Upper lobe of left lung (tissue), 6 donors: ENCODE measurements at regions not wholly inside any gene's neighbourhood (a gene's known extent, or its start where the extent isn't known, plus 50 kb on each side); places are given as distances from the start of the nearest gene placed in this dataset.
A peak's percentile ranks its signal among the peaks of the same experiment; 100 is the strongest.

Experiments
- ATAC-seq, 2 donors: fragments of 200-7000 bp; cut with Tn5 transposase; one replicate each; pipeline ENCODE4 v1.9.1; 2022; ENCODE audit warnings: mild to moderate bottlenecking in 2 of 2, moderate library complexity in 2 of 2; ENCODE audit not compliant: low FRiP score in 2 of 2
- DNase-seq, 2 donors: peaks; one replicate each; pipeline ENCODE4 v3.0.0-alpha.2; 2019 to 2020
- H3K27ac ChIP-seq, 4 donors: fragments of 200-600 bp; sonication (generic); one replicate each; pipeline ENCODE4 v1.5.1; 2016 to 2019
- H3K27me3 ChIP-seq, 4 donors: fragments of 200-600 bp; sonication (generic); one replicate each; pipeline ENCODE4 v1.5.1; 2017 to 2019
- H3K36me3 ChIP-seq, 4 donors: fragments of 200-600 bp; sonication (generic); one replicate each; pipeline ENCODE4 v1.5.1; 2016 to 2019
- H3K4me1 ChIP-seq, 4 donors: fragments of 200-600 bp; sonication (generic); one replicate each; pipeline ENCODE4 v1.5.1; 2018 to 2019
- H3K4me3 ChIP-seq, 4 donors: fragments of 200-600 bp; sonication (generic); one replicate each; pipeline ENCODE4 v1.5.1; 2017 to 2019; ENCODE audit warnings: mild to moderate bottlenecking in 2 of 4, moderate library complexity in 1 of 4
- H3K9me3 ChIP-seq, 4 donors: fragments of 200-600 bp; sonication (generic); one replicate each; pipeline ENCODE4 v1.5.1; 2018 to 2019
- CTCF ChIP-seq, 6 experiments: fragments of 450-650 bp in 4 of 6; fragments of 200-600 bp in 2 of 6; sonication (generic) in 2 of 6; IDR thresholded peaks; one replicate each; pipeline ENCODE4 v1.5.1; 2016 to 2019; ENCODE audit warnings: antibody characterized with exemption in 6 of 6
- EP300 ChIP-seq, 4 donors: sonication (generic); formaldehyde crosslinking; IDR thresholded peaks; one replicate each; pipeline ENCODE4 v1.5.1; 2017; ENCODE audit warnings: antibody characterized with exemption in 4 of 4, control low read depth in 2 of 4
- POLR2A ChIP-seq, 4 donors: fragments of 450-650 bp; IDR thresholded peaks; one replicate each; pipeline ENCODE4 v1.5.1; 2016 to 2017; ENCODE audit warnings: antibody characterized with exemption in 4 of 4, mild to moderate bottlenecking in 2 of 4
- POLR2AphosphoS5 ChIP-seq, 2 donors: sonication (generic); formaldehyde crosslinking; IDR thresholded peaks; one replicate each; pipeline ENCODE4 v1.5.1; 2017; ENCODE audit warnings: antibody characterized with exemption in 2 of 2
- WGBS, 2 donors: methylation state at CpG; one replicate each; pipeline ENCODE4 v1.1.5; 2017 to 2018; 5-methylcytosine and 5-hydroxymethylcytosine counted together
- donor health status: DM: no; HTN: no; CAD: no; lungs with moderate emphysema.
- donor health status: DM: no; HTN: yes; CAD: no; lungs with severe emphysema.

- Histone ChIP-seq H3K9me3 (no peaks in the 10 kb centered on the region), H3K27ac (no peak overlapping the region), H3K36me3 (no peaks in the 10 kb centered on the region), H3K4me3 (no peak overlapping the region), H3K27me3 (no peaks in the 10 kb centered on the region), H3K4me1 (peaks cover 0 to 7% (median 0%) of the 10 kb centered on the region in 4 donors)
- DNase-seq (no peak), ATAC-seq (no peak)
- TF ChIP-seq EP300 (IDR thresholded peaks at IDR 0.05) (no peak), POLR2AphosphoS5 (IDR thresholded peaks at IDR 0.05) (no peak), POLR2A (IDR thresholded peaks at IDR 0.05) (no peak), CTCF (IDR thresholded peaks at IDR 0.05) (no peak)
- 85 to 93% methylated on average over 3 of the region's 3 CpGs for WGBS, 2 donors
Measured at GRCh38 chr15:95600884-95601283, 729.6 kb upstream of the NR2F2 start.

GRCh38 chr15:95601525-95601924 is 729.0 kb upstream of the NR2F2 start:
- H3K36me3 ChIP-seq = no peaks in the 10 kb centered on the region
- no peak for ATAC-seq
- DNase-seq = no peak
- no peak overlapping the region for H3K4me3 ChIP-seq
- H3K4me1 ChIP-seq = peaks cover 0 to 7% (median 0%) of the 10 kb centered on the region in 4 donors
- TF ChIP-seq EP300 (IDR thresholded peaks at IDR 0.05) (no peak), POLR2AphosphoS5 (IDR thresholded peaks at IDR 0.05) (no peak), CTCF (IDR thresholded peaks at IDR 0.05) (no peak), POLR2A (IDR thresholded peaks at IDR 0.05) (no peak)
- WGBS, 2 donors = 92 to 96% methylated on average over 5 of the region's 5 CpGs
- H3K27ac ChIP-seq = no peak overlapping the region
- no peaks in the 10 kb centered on the region for H3K27me3 ChIP-seq
- no peaks in the 10 kb centered on the region for H3K9me3 ChIP-seq

- no peaks in the 10 kb centered on the region for H3K9me3 ChIP-seq
- H3K36me3 ChIP-seq = no peaks in the 10 kb centered on the region
- H3K4me3 ChIP-seq = no peak overlapping the region
- no peak for DNase-seq
- no peak overlapping the region for H3K27ac ChIP-seq
- peaks cover 0 to 7% (median 0%) of the 10 kb centered on the region in 4 donors for H3K4me1 ChIP-seq
- TF ChIP-seq POLR2A (IDR thresholded peaks at IDR 0.05) (no peak), POLR2AphosphoS5 (IDR thresholded peaks at IDR 0.05) (no peak), EP300 (IDR thresholded peaks at IDR 0.05) (no peak), CTCF (IDR thresholded peaks at IDR 0.05) (no peak)
- ATAC-seq = no peak
- H3K27me3 ChIP-seq = no peaks in the 10 kb centered on the region
- WGBS, 2 donors = 52 to 67% methylated on average over 8 of the region's 8 CpGs
Measured at GRCh38 chr15:95603802-95604201, 726.7 kb upstream of the NR2F2 start.

GRCh38 chr15:95604634-95605036 is 725.9 kb upstream of the NR2F2 start:
- Histone ChIP-seq H3K27me3 (no peaks in the 10 kb centered on the region), H3K4me3 (no peak overlapping the region), H3K9me3 (no peaks in the 10 kb centered on the region), H3K36me3 (no peaks in the 10 kb centered on the region), H3K27ac (no peak overlapping the region), H3K4me1 (peaks cover 0 to 7% (median 0%) of the 10 kb centered on the region in 4 donors)
- ATAC-seq (peak in 1 of 2 donors; percentile 31), DNase-seq (no peak)
- WGBS, 2 donors = 45 to 48% methylated on average over 1 of the region's 1 CpG
- TF ChIP-seq POLR2A (IDR thresholded peaks at IDR 0.05) = no peak
- no peak for TF ChIP-seq POLR2AphosphoS5 (IDR thresholded peaks at IDR 0.05)
- no peak for TF ChIP-seq EP300 (IDR thresholded peaks at IDR 0.05)
- no peak for TF ChIP-seq CTCF (IDR thresholded peaks at IDR 0.05)

GRCh38 chr15:95605098-95605497 is 725.4 kb upstream of the NR2F2 start:
- no peak overlapping the region for H3K4me3 ChIP-seq
- H3K4me1 ChIP-seq = peaks cover 0 to 7% (median 0%) of the 10 kb centered on the region in 4 donors
- no peaks in the 10 kb centered on the region for H3K27me3 ChIP-seq
- H3K27ac ChIP-seq = no peak overlapping the region
- ATAC-seq (no peak), DNase-seq (no peak)
- no peak for TF ChIP-seq POLR2AphosphoS5 (IDR thresholded peaks at IDR 0.05)
- TF ChIP-seq POLR2A (IDR thresholded peaks at IDR 0.05) = no peak
- no peak for TF ChIP-seq EP300 (IDR thresholded peaks at IDR 0.05)
- TF ChIP-seq CTCF (IDR thresholded peaks at IDR 0.05) = no peak
- no peaks in the 10 kb centered on the region for H3K9me3 ChIP-seq
- no peaks in the 10 kb centered on the region for H3K36me3 ChIP-seq
